Tongue (tissue), 1 donor: ENCODE measurements at regions not wholly inside any gene's neighbourhood (a gene's known extent, or its start where the extent isn't known, plus 50 kb on each side); places are given as distances from the start of the nearest gene placed in this dataset.
A peak's percentile ranks its signal among the peaks of the same experiment; 100 is the strongest.

Source experiments
- DNase-seq: peaks from one replicate; pipeline ENCODE4 v3.0.0-alpha.2; 2015

- DNase-seq = no peak
Observed at GRCh38 chr6:126419901-126420300, 80.0 kb downstream of the CENPW start.

GRCh38 chr6:126422912-126423311 lies 83.0 kb downstream of the CENPW start:
- DNase-seq = no peak

- DNase-seq = no peak
Observed at GRCh38 chr6:126427713-126428112, 87.8 kb downstream of the CENPW start.

- DNase-seq = no peak
Observed at GRCh38 chr6:126429866-126430265, 90.0 kb downstream of the CENPW start.

- DNase-seq = no peak
Observed at GRCh38 chr6:126432564-126432963, 92.6 kb downstream of the CENPW start.

GRCh38 chr6:126433927-126434326 lies 94.0 kb downstream of the CENPW start:
- DNase-seq = no peak

GRCh38 chr6:126437205-126437604 lies 97.3 kb downstream of the CENPW start:
- DNase-seq = no peak

GRCh38 chr6:126439040-126439439 lies 99.1 kb downstream of the CENPW start:
- DNase-seq = no peak

GRCh38 chr6:126440923-126441322 lies 101.0 kb downstream of the CENPW start:
- no peak for DNase-seq

GRCh38 chr6:126444659-126445273 lies 104.9 kb downstream of the CENPW start:
- DNase-seq = no peak

GRCh38 chr6:126446248-126446647 lies 106.3 kb downstream of the CENPW start:
- peak; percentile 5 for DNase-seq

GRCh38 chr6:126447367-126447766 lies 107.5 kb downstream of the CENPW start:
- DNase-seq = no peak

GRCh38 chr6:126461045-126461444 lies 121.1 kb downstream of the CENPW start:
- no peak for DNase-seq

GRCh38 chr6:126464245-126464644 lies 124.3 kb downstream of the CENPW start:
- no peak for DNase-seq

- DNase-seq = no peak
Observed at GRCh38 chr6:126475449-126475848, 135.5 kb downstream of the CENPW start.

GRCh38 chr6:126477678-126478077 lies 137.8 kb downstream of the CENPW start:
- no peak for DNase-seq

- DNase-seq = no peak
Observed at GRCh38 chr6:126480268-126480667, 140.4 kb downstream of the CENPW start.

- DNase-seq = no peak
Observed at GRCh38 chr6:126481319-126481718, 141.4 kb downstream of the CENPW start.

GRCh38 chr6:126504792-126505191 lies 164.9 kb downstream of the CENPW start:
- DNase-seq = no peak

GRCh38 chr6:126513198-126513597 lies 173.3 kb downstream of the CENPW start:
- DNase-seq = no peak

- no peak for DNase-seq
Observed at GRCh38 chr6:126516411-126516810, 176.5 kb downstream of the CENPW start.

- DNase-seq = no peak
Observed at GRCh38 chr6:126524811-126525326, 185.0 kb downstream of the CENPW start.

- no peak for DNase-seq
Observed at GRCh38 chr6:126526547-126526946, 186.6 kb downstream of the CENPW start.

- DNase-seq = no peak
Observed at GRCh38 chr6:126526996-126527606, 187.2 kb downstream of the CENPW start.
